ENCODE measurements at regions not wholly inside any gene's neighbourhood (a gene's known extent, or its start where the extent isn't known, plus 50 kb on each side); places are given as distances from the start of the nearest gene placed in this dataset.

- no peak overlapping the region for H3K4me3 ChIP-seq (ENCODE audit: low read depth, low read length)
- TF ChIP-seq CTCF (conservative IDR thresholded peaks at IDR 0.05; ENCODE audit: low read depth, low read length), result no peak
- no peak for DNase-seq (ENCODE audit: low read depth)
Observed at GRCh38 chr20:51076786-51077685, 54.1 kb upstream of the KCNG1 start.

GRCh38 chr20:51074062-51074461, 51.2 kb upstream of the KCNG1 start:
- DNase-seq (ENCODE audit: low read depth), result no peak
- no peak for TF ChIP-seq CTCF (conservative IDR thresholded peaks at IDR 0.05; ENCODE audit: low read depth, low read length)
- H3K4me3 ChIP-seq (ENCODE audit: low read depth, low read length), result no peak overlapping the region

Measured in epithelial cell of proximal tubule (primary cell).